ENCODE measurements at regions not wholly inside any gene's neighbourhood (a gene's known extent, or its start where the extent isn't known, plus 50 kb on each side); places are given as distances from the start of the nearest gene placed in this dataset.

GRCh38 chr15:98123834-98124233 is 163.3 kb downstream of the ARRDC4 start:
- H3F3A ChIP-seq (ENCODE audit: insufficient read depth), result no peaks in the 10 kb centered on the region
- H3K36me3 ChIP-seq (ENCODE audit: low read length), result no peaks in the 10 kb centered on the region
- no peaks in the 10 kb centered on the region for H4K20me1 ChIP-seq (ENCODE audit: low read depth, low read length)
- H3K9ac ChIP-seq (ENCODE audit: low read length), result no peak overlapping the region
- no peaks in the 10 kb centered on the region for H3K79me2 ChIP-seq (ENCODE audit: insufficient read depth, low read length)
- H3K9me2 ChIP-seq (replicated peaks; ENCODE audit: insufficient read depth, low read length), result no peaks in the 10 kb centered on the region
- TF ChIP-seq CTCF (IDR thresholded peaks at IDR 0.05; ENCODE audit: insufficient read depth, low read length, poor library complexity, severe bottlenecking), result no peak
- no peak for TF ChIP-seq EZH2phosphoT487 (conservative IDR thresholded peaks at IDR 0.05; ENCODE audit: low read length)
- no peak overlapping the region for H2AFZ ChIP-seq (ENCODE audit: low read depth, low read length, severe bottlenecking)
- H3K4me3 ChIP-seq (ENCODE audit: insufficient read depth, low read length, poor library complexity, severe bottlenecking), result no peak overlapping the region
- no peaks in the 10 kb centered on the region for H3K9me3 ChIP-seq (ENCODE audit: insufficient read depth, low read length)
- H3K27me3 ChIP-seq (ENCODE audit: low read length), result no peaks in the 10 kb centered on the region
- H3K27ac ChIP-seq (ENCODE audit: low read depth, low read length), result no peak overlapping the region
- H3K4me2 ChIP-seq (ENCODE audit: low read depth, low read length, poor library complexity, severe bottlenecking), result no peak overlapping the region

- Histone ChIP-seq H3K27ac (ENCODE audit: low read depth, low read length) (no peak overlapping the region), H3F3A (ENCODE audit: insufficient read depth) (no peaks in the 10 kb centered on the region), H3K4me2 (ENCODE audit: low read depth, low read length, poor library complexity, severe bottlenecking) (no peak overlapping the region), H3K9ac (ENCODE audit: low read length) (no peak overlapping the region), H4K20me1 (ENCODE audit: low read depth, low read length) (no peaks in the 10 kb centered on the region), H3K36me3 (ENCODE audit: low read length) (no peaks in the 10 kb centered on the region), H3K9me3 (ENCODE audit: insufficient read depth, low read length) (no peaks in the 10 kb centered on the region), H2AFZ (ENCODE audit: low read depth, low read length, severe bottlenecking) (no peak overlapping the region), H3K9me2 (replicated peaks; ENCODE audit: insufficient read depth, low read length) (no peaks in the 10 kb centered on the region), H3K79me2 (ENCODE audit: insufficient read depth, low read length) (no peaks in the 10 kb centered on the region), H3K4me3 (ENCODE audit: insufficient read depth, low read length, poor library complexity, severe bottlenecking) (no peak overlapping the region), H3K27me3 (ENCODE audit: low read length) (no peaks in the 10 kb centered on the region)
- TF ChIP-seq EZH2phosphoT487 (conservative IDR thresholded peaks at IDR 0.05; ENCODE audit: low read length) (no peak), CTCF (IDR thresholded peaks at IDR 0.05; ENCODE audit: insufficient read depth, low read length, poor library complexity, severe bottlenecking) (no peak)
Observed at GRCh38 chr15:98124581-98124980, 164.1 kb downstream of the ARRDC4 start.

- no peak for TF ChIP-seq CTCF (IDR thresholded peaks at IDR 0.05; ENCODE audit: insufficient read depth, low read length, poor library complexity, severe bottlenecking)
- no peak for TF ChIP-seq EZH2phosphoT487 (conservative IDR thresholded peaks at IDR 0.05; ENCODE audit: low read length)
- Histone ChIP-seq H3F3A (ENCODE audit: insufficient read depth) (no peaks in the 10 kb centered on the region), H2AFZ (ENCODE audit: low read depth, low read length, severe bottlenecking) (no peak overlapping the region), H3K4me2 (ENCODE audit: low read depth, low read length, poor library complexity, severe bottlenecking) (no peak overlapping the region), H4K20me1 (ENCODE audit: low read depth, low read length) (no peaks in the 10 kb centered on the region), H3K9ac (ENCODE audit: low read length) (no peak overlapping the region), H3K27ac (ENCODE audit: low read depth, low read length) (no peak overlapping the region), H3K36me3 (ENCODE audit: low read length) (no peaks in the 10 kb centered on the region), H3K9me3 (ENCODE audit: insufficient read depth, low read length) (no peaks in the 10 kb centered on the region), H3K4me3 (ENCODE audit: insufficient read depth, low read length, poor library complexity, severe bottlenecking) (no peak overlapping the region), H3K79me2 (ENCODE audit: insufficient read depth, low read length) (no peaks in the 10 kb centered on the region), H3K27me3 (ENCODE audit: low read length) (no peaks in the 10 kb centered on the region), H3K9me2 (replicated peaks; ENCODE audit: insufficient read depth, low read length) (no peaks in the 10 kb centered on the region)
Observed at GRCh38 chr15:98126326-98127085, 166.0 kb downstream of the ARRDC4 start.
